ENCODE measurements at regions not wholly inside any gene's neighbourhood (a gene's known extent, or its start where the extent isn't known, plus 50 kb on each side); places are given as distances from the start of the nearest gene placed in this dataset.

- TF ChIP-seq CTCF (IDR thresholded peaks at IDR 0.05) (no peak), POLR2A (IDR thresholded peaks at IDR 0.05) (no peak), POLR2AphosphoS5 (IDR thresholded peaks at IDR 0.05) (no peak)
These were observed 644.8 kb downstream of the EFNA5 start for GRCh38 chr5:107025712-107026497.

All from sigmoid colon (tissue), 4 donors.